ENCODE measurements at regions not wholly inside any gene's neighbourhood (a gene's known extent, or its start where the extent isn't known, plus 50 kb on each side); places are given as distances from the start of the nearest gene placed in this dataset.

- no peaks in the 10 kb centered on the region for H3K36me3 ChIP-seq
- H3K27ac ChIP-seq = no peak overlapping the region
- H3K4me1 ChIP-seq = no peaks in the 10 kb centered on the region
- H3K4me3 ChIP-seq = no peak overlapping the region
- TF ChIP-seq POLR2A (IDR thresholded peaks at IDR 0.05) (no peak), CTCF (IDR thresholded peaks at IDR 0.05) (no peak)
- H3K27me3 ChIP-seq = no peaks in the 10 kb centered on the region
- DNase-seq = no peak
- H3K9me3 ChIP-seq = no peaks in the 10 kb centered on the region
Observed at GRCh38 chr18:76771192-76771799, 51.1 kb upstream of the ZNF236 start.

- DNase-seq = no peak
- Histone ChIP-seq H3K4me3 (no peak overlapping the region), H3K36me3 (no peaks in the 10 kb centered on the region), H3K4me1 (no peaks in the 10 kb centered on the region), H3K9me3 (no peaks in the 10 kb centered on the region), H3K27ac (no peak overlapping the region), H3K27me3 (no peaks in the 10 kb centered on the region)
- TF ChIP-seq POLR2A (IDR thresholded peaks at IDR 0.05) (no peak), CTCF (IDR thresholded peaks at IDR 0.05) (no peak)
Observed at GRCh38 chr18:76767954-76768353, 54.4 kb upstream of the ZNF236 start.

- no peaks in the 10 kb centered on the region for H3K4me1 ChIP-seq
- no peaks in the 10 kb centered on the region for H3K27me3 ChIP-seq
- no peak for TF ChIP-seq POLR2A (IDR thresholded peaks at IDR 0.05)
- H3K36me3 ChIP-seq = no peaks in the 10 kb centered on the region
- no peak for DNase-seq
- H3K27ac ChIP-seq = no peak overlapping the region
- no peak overlapping the region for H3K4me3 ChIP-seq
- H3K9me3 ChIP-seq = no peaks in the 10 kb centered on the region
Observed at GRCh38 chr18:76766429-76766828, 55.9 kb upstream of the ZNF236 start.

- H3K4me3 ChIP-seq = no peak overlapping the region
- no peak overlapping the region for H3K27ac ChIP-seq
- H3K27me3 ChIP-seq = no peaks in the 10 kb centered on the region
- TF ChIP-seq CTCF (IDR thresholded peaks at IDR 0.05) (no peak), POLR2A (IDR thresholded peaks at IDR 0.05) (no peak)
- no peak for DNase-seq
- H3K4me1 ChIP-seq = no peaks in the 10 kb centered on the region
- no peaks in the 10 kb centered on the region for H3K36me3 ChIP-seq
- H3K9me3 ChIP-seq = no peaks in the 10 kb centered on the region
Observed at GRCh38 chr18:76765649-76766048, 56.7 kb upstream of the ZNF236 start.

- Histone ChIP-seq H3K9me3 (no peaks in the 10 kb centered on the region), H3K27me3 (no peaks in the 10 kb centered on the region), H3K4me3 (no peak overlapping the region), H3K27ac (no peak overlapping the region), H3K36me3 (no peaks in the 10 kb centered on the region), H3K4me1 (no peaks in the 10 kb centered on the region)
- TF ChIP-seq CTCF (IDR thresholded peaks at IDR 0.05) (no peak), POLR2A (IDR thresholded peaks at IDR 0.05) (no peak)
- no peak for DNase-seq
Observed at GRCh38 chr18:76764291-76764901, 58.0 kb upstream of the ZNF236 start.

GRCh38 chr18:76759056-76759455 is 63.3 kb upstream of the ZNF236 start:
- H3K4me1 ChIP-seq = no peaks in the 10 kb centered on the region
- TF ChIP-seq POLR2A (IDR thresholded peaks at IDR 0.05) (no peak), CTCF (IDR thresholded peaks at IDR 0.05) (no peak)
- DNase-seq = no peak
- no peaks in the 10 kb centered on the region for H3K9me3 ChIP-seq
- H3K27ac ChIP-seq = no peak overlapping the region
- no peak overlapping the region for H3K4me3 ChIP-seq
- H3K27me3 ChIP-seq = no peaks in the 10 kb centered on the region
- H3K36me3 ChIP-seq = no peaks in the 10 kb centered on the region

Data from Peyer's patch (tissue), 4 donors.